GM19455 (cell line): ENCODE measurements at regions not wholly inside any gene's neighbourhood (a gene's known extent, or its start where the extent isn't known, plus 50 kb on each side); places are given as distances from the start of the nearest gene placed in this dataset.

Experiments used
- ATAC-seq: cut with Tn5 transposase; IDR thresholded peaks from one replicate; pipeline ENCODE4 v1.9.1; 2021; ENCODE audit not compliant: unreplicated experiment

DNA sequence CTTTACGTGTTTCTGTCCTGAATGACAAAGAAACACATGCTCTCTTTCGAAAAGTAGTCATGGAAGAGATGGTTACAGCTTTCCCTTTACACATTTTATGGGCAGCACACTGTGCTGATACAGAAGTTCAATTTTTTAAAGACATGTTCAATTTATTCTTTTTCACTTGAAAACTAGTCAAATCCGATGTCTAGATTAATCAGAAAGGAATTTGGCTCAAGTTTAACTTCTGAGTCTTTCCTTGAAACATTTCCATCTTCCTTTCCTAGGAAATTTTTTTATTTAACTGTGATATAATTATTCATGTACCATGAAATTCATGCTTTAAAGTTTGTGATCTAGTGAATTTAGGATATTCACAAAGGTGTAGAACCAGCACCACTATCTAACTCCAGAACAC is 360.1 kb downstream of the TNS3 start:
- no peak for ATAC-seq

GRCh38 chr7:47218378-47219176 is 363.3 kb downstream of the TNS3 start:
- no peak for ATAC-seq

DNA sequence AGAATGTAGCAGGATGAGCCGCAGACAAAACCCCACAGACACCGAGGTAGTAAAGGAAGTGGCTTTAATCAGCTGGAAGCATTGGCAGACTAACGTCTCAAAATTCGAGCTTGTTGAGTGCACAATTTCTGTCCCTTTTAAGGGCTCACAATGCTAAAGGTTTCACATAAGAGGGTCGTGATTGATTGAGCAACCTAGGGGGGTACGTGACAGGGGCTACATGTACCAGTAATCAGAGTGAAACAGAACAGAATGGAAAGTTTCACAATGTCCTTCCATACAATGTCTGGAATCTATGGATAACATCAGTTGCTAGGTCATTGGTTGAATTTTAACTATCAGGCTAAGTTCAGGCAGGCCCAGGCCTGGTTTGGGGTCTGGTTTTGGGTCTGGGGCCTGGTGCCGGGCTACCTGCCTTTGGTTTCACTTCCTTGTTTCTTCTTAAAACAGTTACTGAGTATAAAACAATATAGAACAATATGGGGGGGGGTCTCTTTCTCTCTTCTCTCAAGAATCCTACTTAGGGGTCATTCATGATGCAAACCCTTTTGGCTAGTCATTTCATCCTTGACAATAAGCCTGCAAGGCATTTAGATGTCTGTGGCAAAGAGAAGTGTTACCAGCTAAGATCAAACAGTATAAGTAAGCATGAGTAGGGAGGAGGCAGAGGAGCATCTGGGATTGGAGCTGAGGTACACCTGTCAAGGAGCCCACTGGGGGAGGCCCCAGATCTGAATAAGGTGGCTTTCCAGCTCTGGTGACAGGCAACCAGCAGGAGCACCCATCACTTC is 364.1 kb downstream of the TNS3 start:
- no peak for ATAC-seq

- ATAC-seq: no peak
Observed at GRCh38 chr7:47217086-47217485, 364.8 kb downstream of the TNS3 start.

DNA sequence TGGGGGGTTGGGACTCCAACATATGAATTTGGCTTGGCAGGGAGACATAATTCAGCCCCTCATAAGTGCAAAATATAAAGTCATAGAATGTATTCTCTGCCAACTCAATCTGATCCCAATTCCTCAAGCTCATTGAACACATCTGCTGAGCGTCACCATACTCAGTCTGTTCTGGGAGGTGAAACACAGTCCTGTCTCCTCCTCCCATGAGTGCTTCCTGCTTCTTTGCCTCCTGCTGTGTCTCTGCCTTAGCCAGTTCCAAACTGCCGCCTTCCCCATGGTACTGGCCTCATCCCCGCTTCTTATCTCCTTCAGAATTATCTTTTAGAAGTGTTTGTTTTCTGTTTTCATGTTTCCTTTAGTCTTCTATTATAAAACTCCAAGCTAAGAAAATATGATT is 365.5 kb downstream of the TNS3 start:
- no peak for ATAC-seq

GRCh38 chr7:47215640-47216039 is 366.3 kb downstream of the TNS3 start:
- ATAC-seq: no peak

- ATAC-seq: no peak
Observed at GRCh38 chr7:47215049-47215448, 366.9 kb downstream of the TNS3 start.

DNA sequence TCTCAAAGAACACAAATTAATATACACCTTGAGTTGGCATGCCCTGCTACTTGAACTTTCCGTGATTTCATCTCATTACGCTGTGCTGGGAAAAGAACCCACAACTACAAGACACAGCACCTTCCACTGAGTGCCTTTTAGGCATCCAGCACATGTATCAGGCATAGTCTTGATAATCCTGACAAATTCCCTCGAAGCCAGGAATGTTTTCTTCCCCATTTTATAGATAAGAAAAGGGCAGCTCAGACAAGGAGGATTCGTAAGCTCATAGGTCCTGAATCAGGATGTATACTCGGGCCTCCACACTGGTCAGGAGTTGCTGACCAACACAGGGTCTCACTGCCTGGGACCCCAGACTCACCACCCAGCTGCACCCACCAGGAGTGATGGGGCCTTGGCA is 368.6 kb downstream of the TNS3 start:
- no peak for ATAC-seq

- ATAC-seq: no peak
Observed at GRCh38 chr7:47211519-47211973, 370.4 kb downstream of the TNS3 start.

DNA sequence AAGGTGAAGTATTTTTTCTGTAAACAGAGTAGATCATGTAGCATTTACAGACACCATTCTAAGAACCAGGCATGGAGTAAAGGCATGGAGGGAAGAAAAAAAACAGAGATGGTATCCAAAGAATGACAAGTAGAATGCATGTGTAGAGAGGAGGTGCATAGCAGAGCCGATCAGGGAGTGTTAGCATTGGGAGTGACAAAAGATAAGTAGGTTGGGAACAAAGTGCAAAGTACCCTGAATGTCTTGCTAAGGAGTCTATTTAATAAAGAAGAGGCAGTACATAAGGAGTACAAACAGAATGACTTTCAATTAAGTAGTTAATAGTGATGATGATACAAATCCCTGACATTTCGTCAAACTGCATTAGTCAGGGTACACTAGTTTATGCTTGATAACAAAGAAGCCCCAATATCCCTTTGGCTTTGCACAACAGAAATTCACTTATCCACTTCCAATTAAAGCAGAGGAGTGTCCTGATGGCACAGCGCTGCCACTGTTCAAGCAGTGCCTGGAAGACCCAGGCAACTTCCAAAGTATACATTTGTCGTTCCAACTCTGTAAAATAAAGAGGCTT is 371.5 kb downstream of the TNS3 start:
- no peak for ATAC-seq

DNA sequence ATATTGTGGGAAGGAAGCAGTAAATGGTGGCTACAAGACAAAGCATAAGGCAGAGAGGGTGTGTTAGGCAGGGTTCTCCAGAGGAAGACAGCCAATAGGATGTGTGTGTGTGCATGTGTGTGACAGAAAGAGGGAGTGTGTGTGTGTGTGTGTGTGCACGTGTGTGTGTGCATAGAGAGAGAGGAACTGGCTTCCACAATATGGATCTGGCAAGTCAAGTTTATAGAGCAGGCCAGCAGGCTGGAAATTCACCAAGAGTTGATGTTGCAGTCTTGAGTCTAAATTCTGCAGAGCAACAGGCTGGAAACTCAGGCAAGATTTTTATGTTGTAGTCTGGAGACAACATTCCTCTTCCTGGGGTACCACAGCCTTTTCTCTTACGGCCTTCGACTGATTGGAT is 374.0 kb downstream of the TNS3 start:
- no peak for ATAC-seq

DNA sequence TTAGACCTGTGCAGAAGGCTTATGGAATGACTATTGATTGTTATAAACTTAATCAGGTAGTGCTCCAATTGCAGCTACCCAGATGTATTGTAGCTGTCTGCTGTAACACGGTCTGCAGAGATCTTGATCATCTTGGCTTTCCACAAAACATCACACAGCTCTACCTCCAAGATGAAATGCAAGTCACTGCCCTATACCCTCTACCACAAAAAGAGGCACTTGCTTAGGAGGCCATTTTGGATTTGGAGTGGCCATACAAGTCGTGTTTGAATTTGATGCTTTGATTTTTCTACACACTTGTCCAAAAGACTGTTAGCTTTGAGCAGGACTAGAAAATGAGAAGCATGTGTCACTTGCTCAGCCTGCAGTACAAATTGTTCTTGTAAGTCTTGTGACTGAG is 377.2 kb downstream of the TNS3 start:
- ATAC-seq: no peak

DNA sequence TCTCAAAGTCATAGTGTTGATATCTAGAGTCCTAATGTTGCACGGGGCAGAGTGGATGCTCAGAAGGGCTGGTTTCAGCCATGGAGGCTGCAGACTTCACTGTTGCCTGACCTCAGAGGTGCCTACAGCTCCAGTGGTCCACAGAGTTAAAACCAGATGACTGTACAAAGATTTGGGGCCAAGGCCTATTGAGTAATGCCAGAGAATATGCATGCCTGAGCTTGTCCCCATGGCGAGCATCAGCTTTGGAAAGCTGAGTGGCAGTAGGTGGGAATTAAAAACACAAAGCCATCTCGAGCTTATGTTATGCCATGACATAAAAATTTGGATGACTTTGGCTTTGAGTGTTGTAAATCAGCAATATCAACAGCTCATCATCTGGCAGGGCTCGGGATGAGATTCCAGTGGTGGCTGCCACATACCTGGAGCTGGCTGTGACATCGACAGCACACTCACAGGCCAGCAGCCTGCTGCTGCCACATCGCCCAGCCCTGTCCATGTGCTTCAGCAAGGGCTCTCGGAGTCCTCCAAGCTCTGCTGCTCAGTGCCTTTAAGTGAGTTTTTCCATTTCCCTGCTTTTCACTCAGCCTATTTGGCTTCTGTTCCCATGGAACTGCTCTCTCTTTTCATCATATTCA is 379.6 kb downstream of the TNS3 start:
- no peak for ATAC-seq

GRCh38 chr7:47198159-47198558 is 383.8 kb downstream of the TNS3 start:
- no peak for ATAC-seq

DNA sequence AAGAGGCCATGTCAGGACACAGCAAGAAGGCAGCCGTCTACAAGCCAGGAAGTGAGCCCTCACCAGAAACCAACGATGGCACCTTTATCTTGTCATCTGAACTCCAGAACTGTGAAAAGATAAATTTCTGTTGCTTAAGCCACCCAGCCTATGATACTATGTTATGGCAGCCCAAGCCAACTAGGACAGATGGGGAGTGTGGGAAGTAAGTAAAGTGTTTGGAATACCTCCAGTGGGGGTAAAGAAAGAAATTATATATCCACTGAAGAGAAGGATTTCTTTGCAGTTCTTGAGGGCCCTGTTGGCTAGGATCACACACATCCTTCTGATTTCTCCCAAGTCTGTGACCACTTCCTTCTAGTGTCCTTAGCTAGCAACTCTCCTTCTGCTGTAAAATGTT is 384.4 kb downstream of the TNS3 start:
- ATAC-seq: no peak

GRCh38 chr7:47196737-47197136 is 385.2 kb downstream of the TNS3 start:
- no peak for ATAC-seq

GRCh38 chr7:47196106-47196645 is 385.7 kb downstream of the TNS3 start:
- no peak for ATAC-seq

DNA sequence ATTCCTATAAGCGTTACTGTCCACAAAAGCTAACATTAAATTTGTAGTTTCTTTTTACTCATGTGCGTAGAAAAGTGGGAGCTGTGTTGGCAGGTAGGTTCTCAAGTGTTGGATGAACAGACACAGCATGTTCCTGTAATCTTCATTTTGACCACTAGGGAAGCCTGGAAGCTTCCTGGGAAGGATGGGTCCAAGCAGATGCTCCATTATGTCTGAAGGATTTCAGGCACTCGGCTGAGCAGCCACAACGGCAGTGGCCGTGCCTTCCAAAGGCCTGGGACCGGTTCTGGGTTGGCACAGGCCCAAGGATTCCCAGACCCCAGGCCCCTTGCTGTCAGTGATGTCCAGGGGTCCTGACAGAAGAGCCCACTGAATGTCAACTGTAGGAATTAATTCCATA is 386.3 kb downstream of the TNS3 start:
- no peak for ATAC-seq

DNA sequence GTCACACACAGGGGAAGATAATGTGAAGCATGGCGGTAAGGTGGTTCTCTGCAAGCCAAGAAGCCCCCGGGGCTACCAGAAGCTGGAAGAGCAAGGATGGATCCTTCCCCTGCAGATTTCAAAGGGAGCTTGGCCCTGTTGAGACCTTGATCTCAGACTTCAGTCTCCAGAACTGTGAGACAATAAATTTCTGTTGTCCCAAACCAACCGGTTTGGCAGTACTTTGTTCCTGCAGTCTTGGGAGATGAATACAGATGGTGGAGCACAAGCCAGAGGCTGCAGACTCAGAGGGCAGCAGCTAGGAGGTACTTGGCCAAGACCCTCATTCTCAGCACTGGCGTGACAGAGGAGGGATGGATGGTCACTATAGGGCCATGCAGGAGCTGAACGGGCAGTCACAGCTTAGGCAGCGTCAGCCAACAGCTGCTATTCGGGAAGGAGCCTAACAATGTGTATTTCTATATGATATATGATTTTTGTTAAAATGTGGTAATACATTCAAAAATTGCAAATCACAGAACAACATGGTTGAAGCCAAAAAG is 387.3 kb downstream of the TNS3 start:
- ATAC-seq: no peak

GRCh38 chr7:47192978-47193377 is 388.9 kb downstream of the TNS3 start:
- no peak for ATAC-seq

- no peak for ATAC-seq
Observed at GRCh38 chr7:47191876-47192291, 390.0 kb downstream of the TNS3 start.
